ENCODE measurements at regions not wholly inside any gene's neighbourhood (a gene's known extent, or its start where the extent isn't known, plus 50 kb on each side); places are given as distances from the start of the nearest gene placed in this dataset.

- no peak overlapping the region for H3K4me3 ChIP-seq (replicated peaks; ENCODE audit: low read depth, low read length)
- no peak for TF ChIP-seq CTCF (IDR thresholded peaks at IDR 0.05; ENCODE audit: low read depth, low read length, missing control alignments)
- DNase-seq (ENCODE audit: extremely low read depth, low read depth) = no peak
Measured at GRCh38 chr2:82848285-82848684, 1610.8 kb downstream of the SUCLG1 start.

DNA sequence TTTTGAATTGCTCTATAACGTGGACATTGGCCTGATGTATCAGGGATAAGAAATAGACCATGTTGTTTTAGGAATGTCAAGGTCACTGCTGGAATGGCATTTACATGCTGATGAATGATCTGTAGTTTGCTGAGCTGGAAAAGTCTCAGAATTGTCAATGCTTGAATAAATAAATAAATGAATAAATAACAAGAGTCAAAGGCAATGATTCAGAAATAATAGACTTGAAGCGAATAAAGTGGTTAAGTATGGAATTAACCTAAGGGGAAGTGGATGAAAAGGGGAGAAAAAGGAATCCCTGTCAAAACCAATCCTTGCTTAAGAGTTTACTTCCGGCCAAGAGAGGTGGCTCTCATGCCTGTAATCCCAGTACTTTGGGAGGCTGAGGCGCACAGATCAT is 1620.0 kb downstream of the SUCLG1 start:
- TF ChIP-seq CTCF (IDR thresholded peaks at IDR 0.05; ENCODE audit: low read depth, low read length, missing control alignments) = no peak
- no peak overlapping the region for H3K4me3 ChIP-seq (replicated peaks; ENCODE audit: low read depth, low read length)
- no peak for DNase-seq (ENCODE audit: extremely low read depth, low read depth)

GRCh38 chr2:82837588-82838304 is 1621.3 kb downstream of the SUCLG1 start:
- no peak for TF ChIP-seq CTCF (IDR thresholded peaks at IDR 0.05; ENCODE audit: low read depth, low read length, missing control alignments)
- no peak overlapping the region for H3K4me3 ChIP-seq (replicated peaks; ENCODE audit: low read depth, low read length)
- DNase-seq (ENCODE audit: extremely low read depth, low read depth) = peak; percentile 6

- H3K4me3 ChIP-seq (replicated peaks; ENCODE audit: low read depth, low read length) = no peak overlapping the region
- no peak for DNase-seq (ENCODE audit: extremely low read depth, low read depth)
- no peak for TF ChIP-seq CTCF (IDR thresholded peaks at IDR 0.05; ENCODE audit: low read depth, low read length, missing control alignments)
Measured at GRCh38 chr2:82834893-82835292, 1624.2 kb downstream of the SUCLG1 start.

DNA sequence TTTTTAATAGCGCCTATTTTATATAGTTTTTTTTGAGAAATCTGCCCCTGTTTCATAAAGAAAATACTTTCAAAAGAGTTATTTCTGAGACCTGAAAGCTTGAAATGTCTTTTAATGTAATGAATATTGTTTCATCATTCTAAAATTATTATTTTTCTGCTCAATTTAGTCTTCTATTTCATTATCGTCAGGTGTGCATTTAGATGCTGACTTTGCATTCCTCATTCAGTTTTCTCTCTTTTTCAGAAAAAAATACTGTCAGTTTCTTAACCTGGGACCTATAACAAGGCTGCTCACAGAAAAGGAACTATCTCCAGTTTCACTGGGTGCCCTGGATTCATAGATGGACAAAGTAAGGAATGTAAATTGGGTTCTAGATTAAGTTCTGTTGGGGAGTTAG is 1631.7 kb downstream of the SUCLG1 start:
- no peak for DNase-seq (ENCODE audit: extremely low read depth, low read depth)
- TF ChIP-seq CTCF (IDR thresholded peaks at IDR 0.05; ENCODE audit: low read depth, low read length, missing control alignments) = no peak

GRCh38 chr2:82826437-82826836 is 1632.6 kb downstream of the SUCLG1 start:
- no peak for DNase-seq (ENCODE audit: extremely low read depth, low read depth)
- H3K4me3 ChIP-seq (replicated peaks; ENCODE audit: low read depth, low read length) = no peak overlapping the region
- no peak for TF ChIP-seq CTCF (IDR thresholded peaks at IDR 0.05; ENCODE audit: low read depth, low read length, missing control alignments)

More for the DNA sequence above, 1631.7 kb downstream of the SUCLG1 start:
- H3K4me3 ChIP-seq (replicated peaks; ENCODE audit: low read depth, low read length) = no peak overlapping the region
